Naive B cell (primary cell): ENCODE measurements at regions not wholly inside any gene's neighbourhood (a gene's known extent, or its start where the extent isn't known, plus 50 kb on each side); places are given as distances from the start of the nearest gene placed in this dataset.
"Not testable (repeated sequence)": the region's sequence is repeated elsewhere in the genome, so short reads cannot be mapped to it uniquely, and the experiment has no call there.

Experiments used
- ATAC-seq, 2 donors: fragments of 150-1000 bp; cut with Tn5 transposase; 2 replicates each; pipeline ENCODE4 v1.10.0; 2021; ENCODE audit warnings: low read depth in 2 of 2, mild to moderate bottlenecking in 2 of 2, moderate library complexity in 2 of 2
- DNase-seq: peaks from one replicate; pipeline ENCODE4 v3.0.0; 2022
- H3K27ac Mint-ChIP-seq, 6 donors: one replicate each; pipeline ENCODE4 v1.8.0; 2020 to 2022; ENCODE audit warnings: mild to moderate bottlenecking in 6 of 6, mixed read lengths in 6 of 6, moderate library complexity in 5 of 6, inconsistent platforms in 2 of 6
- H3K27me3 Mint-ChIP-seq, 3 donors: one replicate each; pipeline ENCODE4 v1.8.0; 2021 to 2022; ENCODE audit warnings: mixed read lengths in 3 of 3, mild to moderate bottlenecking in 1 of 3
- H3K36me3 Mint-ChIP-seq, 2 donors: one replicate each; pipeline ENCODE4 v1.8.0; 2020 to 2022; ENCODE audit warnings: mixed read lengths in 2 of 2, inconsistent platforms in 1 of 2, mild to moderate bottlenecking in 1 of 2
- H3K4me1 Mint-ChIP-seq, 3 donors: one replicate each; pipeline ENCODE4 v1.8.0; 2020 to 2022; ENCODE audit warnings: mixed read lengths in 3 of 3, inconsistent platforms in 1 of 3, mild to moderate bottlenecking in 1 of 3, moderate library complexity in 1 of 3
- H3K4me3 Mint-ChIP-seq, 8 donors: one replicate each; pipeline ENCODE4 v1.8.0; 2020 to 2022; ENCODE audit warnings: mild to moderate bottlenecking in 8 of 8, mixed read lengths in 8 of 8, moderate library complexity in 8 of 8, inconsistent platforms in 2 of 8
- H3K9me3 Mint-ChIP-seq, 7 donors: one replicate each; pipeline ENCODE4 v1.8.0; 2020 to 2022; ENCODE audit warnings: mixed read lengths in 7 of 7, mild to moderate bottlenecking in 5 of 7, inconsistent platforms in 2 of 7, moderate library complexity in 1 of 7

- H3K4me1 Mint-ChIP-seq, H3K27ac Mint-ChIP-seq: not testable (repeated sequence)
These were observed 53.0 kb upstream of the RASD2 start for GRCh38 chr22:35487623-35488022.

DNA sequence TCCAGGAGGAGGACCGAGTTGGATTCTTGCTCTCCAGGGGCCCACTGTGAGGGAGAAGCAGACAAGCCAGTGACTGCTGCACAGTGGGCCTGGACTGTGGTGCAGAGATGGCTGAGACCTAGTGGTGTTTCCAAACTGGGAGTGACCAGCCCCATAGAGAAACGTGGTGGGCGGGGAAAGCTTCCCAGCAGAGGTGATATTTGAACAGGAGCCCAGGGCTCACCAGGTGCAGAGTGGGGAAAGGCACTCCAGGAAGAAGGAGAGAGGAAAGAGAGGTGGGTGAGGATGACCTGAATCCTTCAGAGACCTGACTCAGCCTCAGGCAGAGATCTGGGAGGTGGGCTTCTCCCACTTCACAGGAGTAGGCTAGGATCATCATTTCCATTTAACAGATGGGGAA, 52.1 kb upstream of the RASD2 start:
- Mint-ChIP-seq H3K27ac (no peak overlapping the region), H3K9me3 (no peaks in the 10 kb centered on the region)

More at GRCh38 chr22:35487623-35488022, 53.0 kb upstream of the RASD2 start:
- peaks cover 8 to 52% (median 28%) of the 10 kb centered on the region in 3 donors for H3K27me3 Mint-ChIP-seq
- ATAC-seq, H3K9me3 Mint-ChIP-seq, H3K36me3 Mint-ChIP-seq, H3K4me3 Mint-ChIP-seq, DNase-seq: not testable (repeated sequence)

DNA sequence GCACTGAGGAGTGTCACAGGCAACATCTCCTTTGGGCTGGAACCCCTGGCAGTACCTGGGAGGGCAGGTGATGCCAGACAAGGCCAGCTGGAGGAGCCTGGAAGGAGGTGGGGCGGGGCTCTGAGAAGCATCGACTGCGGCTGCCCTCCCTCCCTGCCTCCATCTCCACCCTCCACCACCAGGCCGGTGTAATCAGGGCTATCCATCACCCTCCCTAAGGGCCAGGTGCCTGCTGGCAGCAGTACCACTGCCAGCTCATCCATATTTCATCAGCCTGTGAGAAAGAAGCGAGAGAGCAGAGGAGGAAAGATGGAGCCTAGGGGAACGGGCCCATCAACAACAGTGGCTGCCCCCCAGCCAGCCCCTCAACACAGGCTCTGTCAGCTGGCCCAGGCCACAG, 51.4 kb upstream of the RASD2 start:
- Mint-ChIP-seq H3K4me3 (no peak overlapping the region), H3K36me3 (peaks cover 0 to 6% of the 10 kb centered on the region in 2 donors), H3K27me3 (peaks cover 15 to 62% (median 44%) of the 10 kb centered on the region in 3 donors), H3K4me1 (peaks cover 0 to 4% (median 0%) of the 10 kb centered on the region in 3 donors), H3K9me3 (no peaks in the 10 kb centered on the region), H3K27ac (no peak overlapping the region)
- DNase-seq: no peak
- no peak for ATAC-seq

More for the DNA sequence above, 52.1 kb upstream of the RASD2 start:
- H3K36me3 Mint-ChIP-seq: peaks cover 0 to 6% of the 10 kb centered on the region in 2 donors
- H3K4me3 Mint-ChIP-seq: no peak overlapping the region
- DNase-seq (no peak), ATAC-seq (no peak)
- H3K27me3 Mint-ChIP-seq: peaks cover 15 to 59% (median 37%) of the 10 kb centered on the region in 3 donors
- H3K4me1 Mint-ChIP-seq: peaks cover 0 to 4% (median 0%) of the 10 kb centered on the region in 3 donors
